Fibroblast of the aortic adventitia (primary cell): ENCODE measurements at regions not wholly inside any gene's neighbourhood (a gene's known extent, or its start where the extent isn't known, plus 50 kb on each side); places are given as distances from the start of the nearest gene placed in this dataset.

Source experiments
- DNase-seq: peaks from one replicate; pipeline ENCODE4 v3.0.0-alpha.2; 2010; ENCODE audit warnings: low read depth
- H3K4me3 ChIP-seq: 2 replicates; pipeline ENCODE4 v1.5.1; 2011; ENCODE audit warnings: low read depth, mild to moderate bottlenecking, control low read depth, low read length, moderate library complexity
- CTCF ChIP-seq: IDR thresholded peaks from 2 replicates; pipeline ENCODE4 v1.5.1; 2011; ENCODE audit warnings: mild to moderate bottlenecking, low read length, control low read depth, inconsistent platforms; ENCODE audit not compliant: insufficient read depth

GRCh38 chr7:109021390-109021789, 451.7 kb downstream of the DNAJB9 start:
- DNase-seq, result no peak
- TF ChIP-seq CTCF, result no peak
- H3K4me3 ChIP-seq, result no peak overlapping the region

GRCh38 chr7:109029866-109030265, 460.2 kb downstream of the DNAJB9 start:
- DNase-seq, result no peak
- no peak for TF ChIP-seq CTCF
- H3K4me3 ChIP-seq, result no peak overlapping the region

GRCh38 chr7:109044691-109045090, 475.0 kb downstream of the DNAJB9 start:
- no peak for TF ChIP-seq CTCF
- no peak overlapping the region for H3K4me3 ChIP-seq
- no peak for DNase-seq

GRCh38 chr7:109049366-109049765, 479.7 kb downstream of the DNAJB9 start:
- no peak overlapping the region for H3K4me3 ChIP-seq
- TF ChIP-seq CTCF, result no peak
- DNase-seq, result no peak

GRCh38 chr7:109059089-109059488, 489.4 kb downstream of the DNAJB9 start:
- no peak overlapping the region for H3K4me3 ChIP-seq
- TF ChIP-seq CTCF, result no peak
- DNase-seq, result no peak

- no peak for TF ChIP-seq CTCF
- H3K4me3 ChIP-seq, result no peak overlapping the region
- DNase-seq, result no peak
These were observed 493.1 kb downstream of the DNAJB9 start for GRCh38 chr7:109062798-109063197.

GRCh38 chr7:109073543-109073942, 503.9 kb downstream of the DNAJB9 start:
- no peak for TF ChIP-seq CTCF
- no peak for DNase-seq
- no peak overlapping the region for H3K4me3 ChIP-seq
